Endothelial cell of umbilical vein (primary cell): ENCODE measurements at regions not wholly inside any gene's neighbourhood (a gene's known extent, or its start where the extent isn't known, plus 50 kb on each side); places are given as distances from the start of the nearest gene placed in this dataset.

Experiments
- BruUV-seq: library from RNA; stranded (reverse); fragments of 400-500 nt; replicated peaks from 2 replicates; lab custom pipeline; 2021; lab: Mats Ljungman, UMichigan
- CTCF ChIA-PET: fragments of 300-600, 350-600 bp; sonication (Branson Sonifier 250); formaldehyde crosslinking; loops from one replicate; lab custom pipeline; 2021; ENCODE audit warnings: antibody characterized with exemption, inconsistent platforms; lab: Charles Lee
- POLR2A ChIA-PET: fragments of 300-600, 350-600 bp; sonication (Branson Sonifier 250); formaldehyde crosslinking; loops from one replicate; lab custom pipeline; 2021; ENCODE audit warnings: antibody characterized with exemption, inconsistent platforms; lab: Charles Lee
- DNase-seq: peaks from one replicate; pipeline ENCODE4 v3.0.0-alpha.2; 2011; ENCODE audit warnings: low read depth, low spot score
- FAIRE-seq: peaks from 2 replicates; lab custom pipeline; 2011; peaks lifted over from hg19 to GRCh38; lab: Jason Lieb, UNC
- H2AFZ ChIP-seq: 2 replicates; pipeline ENCODE4 v1.6.0; 2012; ENCODE audit warnings: low read depth, low read length, control low read depth, inconsistent platforms
- H3K27ac ChIP-seq: 2 replicates; pipeline ENCODE4 v1.5.1; 2011; ENCODE audit warnings: low read depth, mild to moderate bottlenecking, control low read depth, low read length, moderate library complexity; ENCODE audit not compliant: insufficient read depth
- H3K27me3 ChIP-seq, 2 experiments: 2 replicates each; pipeline versions ENCODE4 v1.6.0 to v1.6.1; 2011; ENCODE audit warnings: low read length in 2 of 2, mixed read lengths in 1 of 2; ENCODE audit not compliant: control insufficient read depth in 2 of 2, insufficient read depth in 2 of 2
- H3K36me3 ChIP-seq, 2 experiments: 2 replicates in 1 of 2; 3 replicates in 1 of 2; pipeline ENCODE4 v1.5.1; 2011; ENCODE audit warnings: low read length in 2 of 2, mild to moderate bottlenecking in 1 of 2, moderate library complexity in 1 of 2; ENCODE audit not compliant: control insufficient read depth in 2 of 2, insufficient read depth in 2 of 2; ENCODE audit errors: extremely low read depth in 1 of 2
- H3K4me1 ChIP-seq: 3 replicates; pipeline ENCODE4 v1.5.1; 2011; ENCODE audit warnings: mild to moderate bottlenecking, low read length; ENCODE audit not compliant: control insufficient read depth, insufficient read depth; ENCODE audit errors: extremely low read depth
- H3K4me2 ChIP-seq: 2 replicates; pipeline ENCODE4 v1.6.1; 2011; ENCODE audit warnings: low read length, control low read depth, mixed read lengths; ENCODE audit not compliant: insufficient read depth
- H3K4me3 ChIP-seq, 3 experiments: fragments of 200-600 bp in 1 of 3; sonication (generic), shearing (Covaris generic) in 1 of 3; replicated peaks in 1 of 3; 2 replicates each; pipeline ENCODE4 v1.5.1; 2011 to 2016; ENCODE audit warnings: control low read depth in 3 of 3, low read length in 3 of 3, mild to moderate bottlenecking in 2 of 3, inconsistent platforms in 1 of 3, low read depth in 1 of 3, moderate library complexity in 1 of 3; ENCODE audit not compliant: insufficient read depth in 1 of 3
- H3K79me2 ChIP-seq: 2 replicates; pipeline ENCODE4 v1.6.0; 2012; ENCODE audit warnings: low read length, inconsistent platforms; ENCODE audit not compliant: control insufficient read depth, insufficient read depth
- H3K9ac ChIP-seq: replicated peaks from 2 replicates; pipeline ENCODE3; 2011; ENCODE audit warnings: low read length, control low read depth; ENCODE audit not compliant: insufficient read depth; ENCODE audit errors: extremely low read depth
- H3K9me1 ChIP-seq: replicated peaks from 3 replicates; pipeline ENCODE4 v1.6.0; 2011; ENCODE audit warnings: mild to moderate bottlenecking, low read length; ENCODE audit not compliant: control insufficient read depth, insufficient read depth; ENCODE audit errors: extremely low read depth
- H3K9me3 ChIP-seq: replicated peaks from 2 replicates; pipeline ENCODE4 v1.5.1; 2012; ENCODE audit warnings: low read length, inconsistent platforms; ENCODE audit not compliant: control insufficient read depth, insufficient read depth
- H4K20me1 ChIP-seq: replicated peaks from 2 replicates; pipeline ENCODE3; 2011; ENCODE audit warnings: mild to moderate bottlenecking, low read length; ENCODE audit not compliant: control insufficient read depth, insufficient read depth; ENCODE audit errors: extremely low read depth
- EZH2 ChIP-seq: IDR thresholded peaks from 2 replicates; pipeline ENCODE4 v1.6.1; 2012; ENCODE audit warnings: borderline replicate concordance, low read depth, mild to moderate bottlenecking, moderate library complexity, low read length, inconsistent platforms; ENCODE audit not compliant: severe bottlenecking
- FOS ChIP-seq: IDR thresholded peaks from 2 replicates; pipeline ENCODE4 v1.6.1; 2011; ENCODE audit warnings: mild to moderate bottlenecking, low read length, moderate library complexity, borderline replicate concordance; ENCODE audit not compliant: insufficient read depth
- GATA2 ChIP-seq: IDR thresholded peaks from 2 replicates; pipeline ENCODE4 v1.7.0; 2011; ENCODE audit warnings: low read depth, mild to moderate bottlenecking, moderate library complexity, mixed read lengths, low read length; ENCODE audit not compliant: insufficient read length, insufficient read depth
- JUN ChIP-seq: IDR thresholded peaks from 2 replicates; pipeline ENCODE4 v1.6.1; 2011; ENCODE audit warnings: borderline replicate concordance, low read depth; ENCODE audit not compliant: insufficient read length, insufficient read depth
- MYC ChIP-seq: IDR thresholded peaks from one replicate; pipeline ENCODE4 v1.6.1; 2011; ENCODE audit warnings: mild to moderate bottlenecking, low read depth, low read length
- POLR2A ChIP-seq: IDR thresholded peaks from 2 replicates; pipeline ENCODE4 v1.6.1; 2012; ENCODE audit warnings: low read depth, mild to moderate bottlenecking, control low read depth, low read length
- POLR2AphosphoS5 ChIP-seq: IDR thresholded peaks from 2 replicates; pipeline ENCODE4 v1.6.1; 2012; ENCODE audit warnings: low read depth, mild to moderate bottlenecking, control low read depth, low read length, moderate library complexity; ENCODE audit not compliant: insufficient read depth
- dilution Hi-C: fragments of 300-500 bp; cut with MboI; formaldehyde crosslinking; loops from one replicate; pipeline ENCODE4 v1.15.0; 2019; ENCODE audit warnings: low sequenced_read_pairs; ENCODE audit not compliant: extremely low pct_ligation_motif_present
- intact Hi-C: fragments of 100-400 bp; cut with micrococcal nuclease; formaldehyde crosslinking; loops from one replicate; pipeline ENCODE4 v1.10.0; 2022
- TF ChIP-seq, protein P1 (sequence below): IDR thresholded peaks from 2 replicates; pipeline ENCODE4 v1.6.1; 2011; ENCODE audit not compliant: insufficient read depth, insufficient read length
- TF ChIP-seq, protein P2 (sequence below), 2 donors: IDR thresholded peaks; 1 replicate in 1 of 2; 2 replicates in 1 of 2; pipeline ENCODE4 v1.5.1; 2011; ENCODE audit warnings: low read length in 2 of 2, mild to moderate bottlenecking in 2 of 2, moderate library complexity in 2 of 2, control low read depth in 1 of 2, inconsistent platforms in 1 of 2, low read depth in 1 of 2; ENCODE audit not compliant: insufficient read depth in 1 of 2; ENCODE audit errors: extremely low read depth in 1 of 2

DNA sequence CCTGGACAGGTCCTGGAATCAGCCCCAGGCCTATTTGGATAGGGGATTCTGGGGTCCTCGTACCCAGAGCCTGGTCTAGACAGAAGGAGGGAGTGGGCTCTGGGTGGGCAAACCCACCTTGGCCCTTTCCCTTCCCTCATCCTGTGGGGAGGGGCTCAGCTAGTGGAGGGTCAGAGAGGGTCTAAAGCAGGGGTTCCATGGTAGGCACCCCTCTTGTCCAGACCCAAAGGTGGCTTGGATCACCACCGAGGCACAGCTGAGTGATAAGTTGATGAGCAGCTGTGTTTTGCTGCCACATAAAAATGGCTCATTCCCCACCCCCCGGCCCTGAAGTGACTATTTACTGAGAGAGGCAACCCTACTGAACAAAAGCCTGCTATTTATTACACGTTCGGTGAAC is 53.8 kb upstream of the KCNMB1 start:
- H3K4me1 ChIP-seq, result no peaks in the 10 kb centered on the region
- ChIA-PET CTCF (no interaction called here), POLR2A (no interaction called here)
- H3K79me2 ChIP-seq, result no peaks in the 10 kb centered on the region
- no peak overlapping the region for H3K4me2 ChIP-seq
- DNase-seq, result no peak
- no peak overlapping the region for H2AFZ ChIP-seq
- H3K27me3 ChIP-seq, result no peaks in the 10 kb centered on the region
- no peak overlapping the region for H3K9ac ChIP-seq
- H3K4me3 ChIP-seq, result no peak overlapping the region
- intact Hi-C loops, result no loop called here
- H3K27ac ChIP-seq, result no peak overlapping the region
- no peaks in the 10 kb centered on the region for H3K9me3 ChIP-seq
- dilution Hi-C loops, result no loop called here
- H3K9me1 ChIP-seq, result no peaks in the 10 kb centered on the region
- no peaks in the 10 kb centered on the region for H3K36me3 ChIP-seq
- BruUV-seq, result no TSS peak
- no peaks in the 10 kb centered on the region for H4K20me1 ChIP-seq
- FAIRE-seq, result no peak
- TF ChIP-seq POLR2AphosphoS5, result no peak

DNA sequence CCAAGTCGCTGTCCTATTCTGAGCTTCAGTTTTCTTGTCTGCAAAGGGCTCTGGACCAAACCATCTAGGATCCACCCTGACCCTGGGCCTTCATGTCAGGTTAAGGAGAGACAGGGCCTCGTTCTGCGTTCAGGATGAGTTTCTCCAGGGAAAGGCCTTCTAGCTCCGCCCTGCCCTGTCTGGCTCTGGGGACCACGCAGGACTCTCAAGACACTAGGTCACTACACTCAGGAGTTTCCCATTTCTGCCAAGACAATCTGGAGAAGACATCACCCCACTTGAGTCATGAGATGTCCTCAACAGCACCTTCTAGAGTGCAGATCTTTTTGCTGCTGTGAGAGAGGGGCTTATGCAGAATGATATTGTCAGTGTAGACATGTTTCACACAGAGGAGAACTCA is 53.2 kb upstream of the KCNMB1 start:
- Histone ChIP-seq H3K9ac (no peak overlapping the region), H3K36me3 (no peaks in the 10 kb centered on the region), H2AFZ (no peak overlapping the region), H3K79me2 (no peaks in the 10 kb centered on the region), H3K4me3 (no peak overlapping the region), H4K20me1 (no peaks in the 10 kb centered on the region), H3K9me3 (no peaks in the 10 kb centered on the region), H3K9me1 (no peaks in the 10 kb centered on the region), H3K27me3 (no peaks in the 10 kb centered on the region), H3K4me1 (no peaks in the 10 kb centered on the region), H3K4me2 (no peak overlapping the region), H3K27ac (no peak overlapping the region)
- FAIRE-seq (no peak), DNase-seq (no peak)
- intact Hi-C loops, result no loop called here
- TF ChIP-seq FOS (no peak), POLR2AphosphoS5 (no peak), POLR2A (no peak), JUN (no peak), MYC (no peak), EZH2 (no peak), GATA2 (no peak)
- TF ChIP-seq, protein P1, sequence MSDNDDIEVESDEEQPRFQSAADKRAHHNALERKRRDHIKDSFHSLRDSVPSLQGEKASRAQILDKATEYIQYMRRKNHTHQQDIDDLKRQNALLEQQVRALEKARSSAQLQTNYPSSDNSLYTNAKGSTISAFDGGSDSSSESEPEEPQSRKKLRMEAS, result no peak
- TF ChIP-seq, protein P2, sequence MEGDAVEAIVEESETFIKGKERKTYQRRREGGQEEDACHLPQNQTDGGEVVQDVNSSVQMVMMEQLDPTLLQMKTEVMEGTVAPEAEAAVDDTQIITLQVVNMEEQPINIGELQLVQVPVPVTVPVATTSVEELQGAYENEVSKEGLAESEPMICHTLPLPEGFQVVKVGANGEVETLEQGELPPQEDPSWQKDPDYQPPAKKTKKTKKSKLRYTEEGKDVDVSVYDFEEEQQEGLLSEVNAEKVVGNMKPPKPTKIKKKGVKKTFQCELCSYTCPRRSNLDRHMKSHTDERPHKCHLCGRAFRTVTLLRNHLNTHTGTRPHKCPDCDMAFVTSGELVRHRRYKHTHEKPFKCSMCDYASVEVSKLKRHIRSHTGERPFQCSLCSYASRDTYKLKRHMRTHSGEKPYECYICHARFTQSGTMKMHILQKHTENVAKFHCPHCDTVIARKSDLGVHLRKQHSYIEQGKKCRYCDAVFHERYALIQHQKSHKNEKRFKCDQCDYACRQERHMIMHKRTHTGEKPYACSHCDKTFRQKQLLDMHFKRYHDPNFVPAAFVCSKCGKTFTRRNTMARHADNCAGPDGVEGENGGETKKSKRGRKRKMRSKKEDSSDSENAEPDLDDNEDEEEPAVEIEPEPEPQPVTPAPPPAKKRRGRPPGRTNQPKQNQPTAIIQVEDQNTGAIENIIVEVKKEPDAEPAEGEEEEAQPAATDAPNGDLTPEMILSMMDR (IDR thresholded peaks at IDR 0.05; ENCODE audit: extremely low read depth in 1 of 2, insufficient read depth in 1 of 2, low read depth in 1 of 2, low read length in 2 of 2), result no peak
- CTCF ChIA-PET, result interaction anchor here (1.0 kb wide), 1 partner anchor 147 kb away, joined by 3 read pairs; no protein-coding TSS in a partner anchor
- POLR2A ChIA-PET, result interaction anchor here (0.7 kb wide), 1 partner anchor 156 kb away, joined by 5 read pairs; no protein-coding TSS in a partner anchor
- dilution Hi-C loops, result no loop called here
- BruUV-seq, result no TSS peak
